HepG2 (cell line): ENCODE measurements at regions not wholly inside any gene's neighbourhood (a gene's known extent, or its start where the extent isn't known, plus 50 kb on each side); places are given as distances from the start of the nearest gene placed in this dataset.

ENCODE experiments used
- ATAC-seq: fragments of 200-7000 bp; cut with Tn5 transposase; 3 replicates; pipeline ENCODE4 v1.9.1; 2020; ENCODE audit warnings: mild to moderate bottlenecking, moderate library complexity
- BruUV-seq: library from RNA; stranded (reverse); fragments of 400-500 nt; replicated peaks from 2 replicates; lab custom pipeline; 2021; lab: Mats Ljungman, UMichigan
- CTCF ChIA-PET: fragments of 300-600 bp; formaldehyde crosslinking; extraction: SDS; loops from one replicate; lab custom pipeline; 2021; ENCODE audit warnings: low total read pairs, inconsistent platforms, low intra/inter-chr PET ratio; lab: Yijun Ruan, JAX
- POLR2A ChIA-PET: fragments of 350-600 bp; sonication (Branson Sonifier 250); formaldehyde crosslinking; loops from one replicate; lab custom pipeline; 2020; ENCODE audit warnings: antibody characterized with exemption, inconsistent platforms; lab: Yijun Ruan, JAX
- DNase-seq: peaks from one replicate; pipeline ENCODE4 v3.0.0-alpha.2; 2015; ENCODE audit warnings: low spot score
- FAIRE-seq: peaks from 3 replicates; lab custom pipeline; 2011; peaks lifted over from hg19 to GRCh38; lab: Jason Lieb, UNC
- H2AFZ ChIP-seq: one replicate; pipeline ENCODE4 v1.6.1; 2011; ENCODE audit warnings: low read length, inconsistent platforms
- H3K27ac ChIP-seq: fragments of 300-600 bp; 3 replicates; pipeline ENCODE4 v1.8.0; 2011; ENCODE audit warnings: mixed run types, mild to moderate bottlenecking, mixed read lengths, low read length, inconsistent platforms; ENCODE audit not compliant: insufficient read depth; ENCODE audit errors: extremely low read length
- H3K27me3 ChIP-seq, 2 experiments: fragments of 200-600 bp in 1 of 2; 2 replicates in 1 of 2; 3 replicates in 1 of 2; pipeline versions ENCODE4 v1.6.0 to v1.8.0; 2011; ENCODE audit warnings: low read length in 2 of 2, mild to moderate bottlenecking in 2 of 2, moderate library complexity in 2 of 2, inconsistent platforms in 1 of 2; ENCODE audit not compliant: insufficient read depth in 2 of 2, control insufficient read depth in 1 of 2
- H3K36me3 ChIP-seq, 2 experiments: fragments of 200-600 bp in 1 of 2; replicated peaks in 1 of 2; 2 replicates in 1 of 2; 3 replicates in 1 of 2; pipeline versions ENCODE4 v1.5.1 to v1.8.0; 2011; ENCODE audit warnings: low read length in 2 of 2, inconsistent platforms in 1 of 2; ENCODE audit not compliant: insufficient read depth in 2 of 2, control insufficient read depth in 1 of 2
- H3K4me1 ChIP-seq: 2 replicates; pipeline ENCODE4 v1.5.1; 2012; ENCODE audit warnings: low read length, inconsistent platforms; ENCODE audit not compliant: insufficient read depth
- H3K4me2 ChIP-seq: 2 replicates; pipeline ENCODE4 v1.6.0; 2011; ENCODE audit warnings: low read depth, low read length, inconsistent platforms
- H3K4me3 ChIP-seq, 3 experiments: fragments of 200-600 bp in 1 of 3; sonication (generic), shearing (Covaris generic) in 1 of 3; replicated peaks in 1 of 3; 2 replicates each; pipeline ENCODE4 v1.5.1; 2011 to 2016; ENCODE audit warnings: low read length in 3 of 3, inconsistent platforms in 2 of 3, low read depth in 2 of 3, mild to moderate bottlenecking in 2 of 3, control low read depth in 1 of 3, mixed read lengths in 1 of 3; ENCODE audit not compliant: insufficient read depth in 1 of 3
- H3K79me2 ChIP-seq: one replicate; pipeline ENCODE4 v1.6.1; 2011; ENCODE audit warnings: low read length, inconsistent platforms; ENCODE audit not compliant: insufficient read depth
- H3K9ac ChIP-seq: 2 replicates; pipeline ENCODE4 v1.6.0; 2011; ENCODE audit warnings: mild to moderate bottlenecking, low read depth, low read length, inconsistent platforms; ENCODE audit not compliant: insufficient read depth
- H3K9me3 ChIP-seq: 2 replicates; pipeline ENCODE4 v1.5.1; 2012; ENCODE audit warnings: mild to moderate bottlenecking, low read length
- H4K20me1 ChIP-seq: 2 replicates; pipeline ENCODE4 v1.6.0; 2011; ENCODE audit warnings: inconsistent platforms, mild to moderate bottlenecking, low read length, moderate library complexity; ENCODE audit not compliant: insufficient read depth
- CTCF ChIP-seq: sonication (generic); formaldehyde crosslinking; IDR thresholded peaks from 2 replicates; pipeline ENCODE4 v1.5.0; 2020; ENCODE audit warnings: mild to moderate bottlenecking, missing genetic modification reagents, moderate library complexity
- ONECUT2 ChIP-seq: sonication (generic); formaldehyde crosslinking; IDR thresholded peaks from 2 replicates; pipeline ENCODE4 v1.4.0; 2020; ENCODE audit warnings: missing genetic modification reagents
- TFDP1 ChIP-seq: IDR thresholded peaks from 2 replicates; pipeline ENCODE4 v1.6.1; 2016; ENCODE audit warnings: missing compliant biosample characterization, missing genetic modification reagents, borderline replicate concordance
- ZFP62 ChIP-seq: sonication (generic); formaldehyde crosslinking; IDR thresholded peaks from 2 replicates; pipeline ENCODE4 v1.4.0; 2020; ENCODE audit warnings: missing genetic modification reagents
- ZHX2 ChIP-seq, 2 experiments: sonication (generic) in 1 of 2; formaldehyde crosslinking in 1 of 2; IDR thresholded peaks; 2 replicates each; pipeline versions ENCODE4 v1.6.1 to v1.9.0; 2014 to 2022; ENCODE audit warnings: antibody characterized with exemption in 1 of 2, borderline replicate concordance in 1 of 2, inconsistent platforms in 1 of 2, low read depth in 1 of 2, missing genetic modification reagents in 1 of 2
- ZNF142 ChIP-seq: sonication (generic); formaldehyde crosslinking; IDR thresholded peaks from 2 replicates; pipeline ENCODE4 v1.4.0; 2020; ENCODE audit warnings: missing genetic modification reagents
- ZNF530 ChIP-seq: sonication (generic); formaldehyde crosslinking; IDR thresholded peaks from 2 replicates; pipeline ENCODE4 v1.5.0; 2020; ENCODE audit warnings: low read depth, mild to moderate bottlenecking, missing genetic modification reagents
- ZNF879 ChIP-seq: sonication (generic); formaldehyde crosslinking; IDR thresholded peaks from 2 replicates; pipeline ENCODE4 v1.8.1; 2023; ENCODE audit warnings: missing genetic modification reagents
- WGBS: methylation state at CpG from one replicate; pipeline ENCODE4 v1.1.6; 2017; ENCODE audit warnings: low lambda C conversion rate; 5-methylcytosine and 5-hydroxymethylcytosine counted together
- in situ Hi-C: cut with HindIII; loops from 2 replicates; pipeline ENCODE4 v1.10.0; 2017; ENCODE audit warnings: low pct_unique_long_range_greater_than_20kb; ENCODE audit not compliant: extremely low pct_ligation_motif_present
- intact Hi-C: fragments of 100-400 bp; cut with micrococcal nuclease; formaldehyde crosslinking; loops from one replicate; pipeline ENCODE4 v1.10.0; 2022; ENCODE audit not compliant: unreplicated experiment

- TF ChIP-seq ZNF142 (CRISPR knock-in tag) = no peak
These were observed 348.0 kb downstream of the BTBD3 start (continued) for GRCh38 chr20:12265662-12266061.

GRCh38 chr20:12269579-12269978 lies 351.9 kb downstream of the BTBD3 start:
- Histone ChIP-seq H3K4me3 (no peak overlapping the region), H3K27me3 (no peaks in the 10 kb centered on the region), H3K79me2 (no peaks in the 10 kb centered on the region), H4K20me1 (no peaks in the 10 kb centered on the region), H2AFZ (no peak overlapping the region), H3K9ac (no peak overlapping the region), H3K4me2 (no peak overlapping the region), H3K4me1 (no peaks in the 10 kb centered on the region), H3K9me3 (peaks cover 4% of the 10 kb centered on the region; the same call in 1 of the 2 replicates), H3K36me3 (no peaks in the 10 kb centered on the region), H3K27ac (no peak overlapping the region)
- no peak for DNase-seq
- in situ Hi-C loops = no loop called here
- BruUV-seq = no TSS peak
- POLR2A ChIA-PET = no interaction called here
- intact Hi-C loops = no loop called here
- 41% methylated on average over 6 of the region's 6 CpGs for WGBS
- no peak for FAIRE-seq
- CTCF ChIA-PET = no interaction called here
- ATAC-seq = no peak
- TF ChIP-seq TFDP1 = no peak
- TF ChIP-seq ZNF879 (CRISPR knock-in tag) = no peak
- no peak for TF ChIP-seq CTCF (CRISPR knock-in tag)
- no peak for TF ChIP-seq ZNF530 (CRISPR knock-in tag)
- no peak for TF ChIP-seq ZHX2 (IDR thresholded peaks at IDR 0.05; ENCODE audit: low read depth)
- TF ChIP-seq ZHX2 (CRISPR knock-in tag; IDR thresholded peaks at IDR 0.05; ENCODE audit: borderline replicate concordance) = no peak
- no peak for TF ChIP-seq ZFP62 (CRISPR knock-in tag)
- no peak for TF ChIP-seq ONECUT2 (CRISPR knock-in tag)
